Breast epithelium (tissue), 3 donors: ENCODE measurements at regions not wholly inside any gene's neighbourhood (a gene's known extent, or its start where the extent isn't known, plus 50 kb on each side); places are given as distances from the start of the nearest gene placed in this dataset.

Source experiments
- CTCF ChIP-seq, 3 donors: fragments of 450-650 bp; IDR thresholded peaks; one replicate each; pipeline ENCODE4 v1.5.1; 2016 to 2017; ENCODE audit warnings: antibody characterized with exemption in 3 of 3, mild to moderate bottlenecking in 3 of 3, moderate library complexity in 3 of 3
- POLR2A ChIP-seq: fragments of 450-650 bp; IDR thresholded peaks from one replicate; pipeline ENCODE4 v1.6.1; 2016; ENCODE audit warnings: antibody characterized with exemption, mild to moderate bottlenecking, moderate library complexity

- no peak for TF ChIP-seq CTCF (IDR thresholded peaks at IDR 0.05)
- TF ChIP-seq POLR2A, result no peak
Observed at GRCh38 chr12:126889501-126889900, 1377.5 kb upstream of the TMEM132C start.
